BJ (cell line): ENCODE measurements at regions not wholly inside any gene's neighbourhood (a gene's known extent, or its start where the extent isn't known, plus 50 kb on each side); places are given as distances from the start of the nearest gene placed in this dataset.

Source experiments
- CTCF ChIA-PET: fragments of 350-600 bp; formaldehyde crosslinking; extraction: SDS; loops from one replicate; lab custom pipeline; 2021; ENCODE audit warnings: antibody characterized with exemption, inconsistent platforms; lab: Yijun Ruan, JAX
- POLR2A ChIA-PET: fragments of 300-600 bp; sonication (Branson Sonifier 250); formaldehyde crosslinking; extraction: SDS; loops from one replicate; lab custom pipeline; 2021; ENCODE audit warnings: antibody characterized with exemption; lab: Charles Lee
- DNase-seq: peaks from one replicate; pipeline ENCODE4 v3.0.0-alpha.2; 2011; ENCODE audit warnings: low read depth
- H3K27me3 ChIP-seq: 2 replicates; pipeline ENCODE4 v1.6.0; 2011; ENCODE audit warnings: low read length; ENCODE audit not compliant: control insufficient read depth, insufficient read depth
- H3K36me3 ChIP-seq: 2 replicates; pipeline ENCODE4 v1.5.1; 2011; ENCODE audit warnings: low read length; ENCODE audit not compliant: control insufficient read depth, insufficient read depth
- H3K4me3 ChIP-seq: 2 replicates; pipeline ENCODE4 v1.5.1; 2011; ENCODE audit warnings: low read depth, mild to moderate bottlenecking, control low read depth, low read length
- TF ChIP-seq, protein P1 (sequence below): IDR thresholded peaks from 2 replicates; pipeline ENCODE4 v1.5.1; 2011; ENCODE audit warnings: low read depth, mild to moderate bottlenecking, control low read depth, inconsistent platforms, low read length, moderate library complexity; ENCODE audit not compliant: insufficient read depth

GRCh38 chr6:126535595-126535994, 195.7 kb downstream of the CENPW start:
- no peaks in the 10 kb centered on the region for H3K27me3 ChIP-seq
- TF ChIP-seq, protein P1, sequence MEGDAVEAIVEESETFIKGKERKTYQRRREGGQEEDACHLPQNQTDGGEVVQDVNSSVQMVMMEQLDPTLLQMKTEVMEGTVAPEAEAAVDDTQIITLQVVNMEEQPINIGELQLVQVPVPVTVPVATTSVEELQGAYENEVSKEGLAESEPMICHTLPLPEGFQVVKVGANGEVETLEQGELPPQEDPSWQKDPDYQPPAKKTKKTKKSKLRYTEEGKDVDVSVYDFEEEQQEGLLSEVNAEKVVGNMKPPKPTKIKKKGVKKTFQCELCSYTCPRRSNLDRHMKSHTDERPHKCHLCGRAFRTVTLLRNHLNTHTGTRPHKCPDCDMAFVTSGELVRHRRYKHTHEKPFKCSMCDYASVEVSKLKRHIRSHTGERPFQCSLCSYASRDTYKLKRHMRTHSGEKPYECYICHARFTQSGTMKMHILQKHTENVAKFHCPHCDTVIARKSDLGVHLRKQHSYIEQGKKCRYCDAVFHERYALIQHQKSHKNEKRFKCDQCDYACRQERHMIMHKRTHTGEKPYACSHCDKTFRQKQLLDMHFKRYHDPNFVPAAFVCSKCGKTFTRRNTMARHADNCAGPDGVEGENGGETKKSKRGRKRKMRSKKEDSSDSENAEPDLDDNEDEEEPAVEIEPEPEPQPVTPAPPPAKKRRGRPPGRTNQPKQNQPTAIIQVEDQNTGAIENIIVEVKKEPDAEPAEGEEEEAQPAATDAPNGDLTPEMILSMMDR = no peak
- DNase-seq = no peak
- no peak overlapping the region for H3K4me3 ChIP-seq
- H3K36me3 ChIP-seq = no peaks in the 10 kb centered on the region
- ChIA-PET CTCF (no interaction called here), POLR2A (no interaction called here)

GRCh38 chr6:126537061-126537816, 197.3 kb downstream of the CENPW start:
- ChIA-PET CTCF (interaction anchor here (0.7 kb wide), 1 partner anchor 13 kb away, joined by 3 read pairs; no protein-coding TSS in a partner anchor), POLR2A (no interaction called here)
- no peaks in the 10 kb centered on the region for H3K27me3 ChIP-seq
- no peak for DNase-seq
- H3K36me3 ChIP-seq = no peaks in the 10 kb centered on the region
- TF ChIP-seq, protein P1 = no peak
- no peak overlapping the region for H3K4me3 ChIP-seq

GRCh38 chr6:126539022-126539421, 199.1 kb downstream of the CENPW start:
- ChIA-PET CTCF (interaction anchor here (1.2 kb wide), 1 partner anchor 9 kb away, joined by 3 read pairs; no protein-coding TSS in a partner anchor), POLR2A (no interaction called here)
- Histone ChIP-seq H3K27me3 (no peaks in the 10 kb centered on the region), H3K4me3 (no peak overlapping the region), H3K36me3 (no peaks in the 10 kb centered on the region)
- no peak for DNase-seq
- TF ChIP-seq, protein P1 = no peak

DNA sequence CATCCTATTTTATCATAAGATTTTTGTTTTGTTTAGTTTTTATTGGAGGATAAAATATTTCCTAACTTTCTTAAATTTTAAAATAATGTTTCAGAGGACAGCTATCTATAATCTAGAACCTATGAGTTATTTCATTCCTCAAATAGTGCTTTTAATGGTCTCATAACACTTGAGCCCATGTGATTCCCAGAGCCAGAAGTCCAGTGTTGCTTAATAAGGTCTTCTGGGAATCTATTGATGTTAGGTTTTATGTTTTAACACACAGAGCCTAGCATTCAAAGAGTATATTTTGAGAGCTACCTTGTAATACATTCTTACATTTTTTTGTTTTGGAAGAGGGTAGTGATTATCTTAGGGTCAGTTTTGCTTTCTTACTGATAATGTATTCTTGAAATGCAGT, 200.2 kb downstream of the CENPW start:
- CTCF ChIA-PET = no interaction called here
- no peak for DNase-seq
- Histone ChIP-seq H3K36me3 (no peaks in the 10 kb centered on the region), H3K27me3 (no peaks in the 10 kb centered on the region), H3K4me3 (no peak overlapping the region)
- TF ChIP-seq, protein P1 = no peak
- POLR2A ChIA-PET = no interaction called here

GRCh38 chr6:126541806-126542491, 202.0 kb downstream of the CENPW start:
- ChIA-PET POLR2A (no interaction called here), CTCF (no interaction called here)
- H3K27me3 ChIP-seq = no peaks in the 10 kb centered on the region
- no peaks in the 10 kb centered on the region for H3K36me3 ChIP-seq
- TF ChIP-seq, protein P1 = no peak
- no peak for DNase-seq
- H3K4me3 ChIP-seq = no peak overlapping the region
